ENCODE measurements at regions not wholly inside any gene's neighbourhood (a gene's known extent, or its start where the extent isn't known, plus 50 kb on each side); places are given as distances from the start of the nearest gene placed in this dataset.

- intact Hi-C loops (cut with micrococcal nuclease), result no loop called here
These were observed 56.1 kb upstream of the NKAIN2 start for GRCh38 chr6:123747515-123747914.

GRCh38 chr6:123745895-123746294 lies 57.8 kb upstream of the NKAIN2 start:
- intact Hi-C loops (cut with micrococcal nuclease), result no loop called here

GRCh38 chr6:123744840-123745239 lies 58.8 kb upstream of the NKAIN2 start:
- intact Hi-C loops (cut with micrococcal nuclease), result no loop called here

GRCh38 chr6:123742626-123743025 lies 61.0 kb upstream of the NKAIN2 start:
- intact Hi-C loops (cut with micrococcal nuclease), result no loop called here

- intact Hi-C loops (cut with micrococcal nuclease), result no loop called here
These were observed 70.5 kb upstream of the NKAIN2 start for GRCh38 chr6:123733180-123733579.

- intact Hi-C loops (cut with micrococcal nuclease), result no loop called here
These were observed 79.8 kb upstream of the TRDN start for GRCh38 chr6:123716506-123716905.

GRCh38 chr6:123715006-123715863 lies 78.5 kb upstream of the TRDN start:
- intact Hi-C loops (cut with micrococcal nuclease), result loop anchor here (1.0 kb wide), 1 partner anchor 299 kb away; no protein-coding TSS in a partner anchor

GRCh38 chr6:123712831-123713230 lies 76.1 kb upstream of the TRDN start:
- intact Hi-C loops (cut with micrococcal nuclease), result no loop called here

- intact Hi-C loops (cut with micrococcal nuclease), result no loop called here
These were observed 66.2 kb upstream of the TRDN start for GRCh38 chr6:123702943-123703342.

GRCh38 chr6:123687864-123688263 lies 51.1 kb upstream of the TRDN start:
- intact Hi-C loops (cut with micrococcal nuclease), result no loop called here
